GM12878 (cell line): ENCODE measurements at regions not wholly inside any gene's neighbourhood (a gene's known extent, or its start where the extent isn't known, plus 50 kb on each side); places are given as distances from the start of the nearest gene placed in this dataset.

ENCODE experiments used
- ATAC-seq: fragments of 200-7000 bp; cut with Tn5 transposase; 3 replicates; pipeline ENCODE4 v1.9.1; 2020; ENCODE audit warnings: mild to moderate bottlenecking, moderate library complexity
- BruUV-seq: library from RNA; stranded (reverse); fragments of 400-500 nt; replicated peaks from 2 replicates; lab custom pipeline; 2021; lab: Mats Ljungman, UMichigan
- CTCF ChIA-PET: fragments of 300-600 bp; sonication (Branson Sonifier 250); formaldehyde crosslinking; extraction: SDS; loops from one replicate; lab custom pipeline; 2021; ENCODE audit warnings: inconsistent platforms; lab: Yijun Ruan, JAX
- POLR2A ChIA-PET: fragments of 350-600 bp; formaldehyde crosslinking; extraction: SDS; loops from one replicate; lab custom pipeline; 2021; ENCODE audit warnings: inconsistent platforms; lab: Charles Lee
- RAD21 ChIA-PET: fragments of 300-600 bp; sonication (Branson Sonifier 250); formaldehyde crosslinking; loops from one replicate; lab custom pipeline; 2023; ENCODE audit warnings: antibody characterized with exemption; ENCODE audit not compliant: unreplicated experiment; lab: Charles Lee
- SMC1A ChIA-PET: fragments of 300-600 bp; sonication (Branson Sonifier 250); formaldehyde crosslinking; loops from one replicate; lab custom pipeline; 2023; ENCODE audit not compliant: unreplicated experiment, uncharacterized antibody; lab: Charles Lee
- DNase-seq: peaks from one replicate; pipeline ENCODE4 v3.0.0-alpha.2; 2011; ENCODE audit warnings: low read depth, low spot score
- FAIRE-seq: peaks from 3 replicates; lab custom pipeline; 2011; peaks lifted over from hg19 to GRCh38; lab: Jason Lieb, UNC
- H2AFZ ChIP-seq: 2 replicates; pipeline ENCODE4 v1.6.0; 2011; ENCODE audit warnings: low read depth, low read length, control low read depth; ENCODE audit not compliant: control insufficient read depth
- H3K27ac ChIP-seq: 2 replicates; pipeline ENCODE4 v1.5.1; 2011; ENCODE audit warnings: control low read depth; ENCODE audit not compliant: control insufficient read depth, insufficient read depth
- H3K27me3 ChIP-seq, 2 experiments: replicated peaks in 1 of 2; 2 replicates each; pipeline versions ENCODE4 v1.6.0 to v1.6.1; 2011; ENCODE audit warnings: low read length in 1 of 2; ENCODE audit not compliant: control insufficient read depth in 2 of 2, insufficient read depth in 2 of 2
- H3K36me3 ChIP-seq, 2 experiments: 2 replicates each; pipeline ENCODE4 v1.5.1; 2011; ENCODE audit warnings: low read length in 1 of 2; ENCODE audit not compliant: control insufficient read depth in 2 of 2, insufficient read depth in 2 of 2
- H3K4me1 ChIP-seq: 2 replicates; pipeline ENCODE4 v1.6.1; 2011; ENCODE audit warnings: mild to moderate bottlenecking, low read length, moderate library complexity, mixed read lengths; ENCODE audit not compliant: control insufficient read depth, insufficient read depth
- H3K4me2 ChIP-seq: 2 replicates; pipeline ENCODE4 v1.6.0; 2011; ENCODE audit warnings: control low read depth; ENCODE audit not compliant: control insufficient read depth, insufficient read depth
- H3K4me3 ChIP-seq: fragments of 200-600 bp; sonication (generic); 2 replicates; pipeline ENCODE4 v1.5.1; 2016
- H3K79me2 ChIP-seq: 2 replicates; pipeline ENCODE4 v1.6.0; 2011; ENCODE audit warnings: low read length; ENCODE audit not compliant: control insufficient read depth, insufficient read depth
- H3K9ac ChIP-seq: 2 replicates; pipeline ENCODE4 v1.8.0; 2011; ENCODE audit warnings: low read length, control low read depth, mixed read lengths; ENCODE audit not compliant: control insufficient read depth, insufficient read depth
- H3K9me3 ChIP-seq: replicated peaks from 3 replicates; pipeline ENCODE4 v1.5.1; 2011; ENCODE audit warnings: mild to moderate bottlenecking, low read length; ENCODE audit not compliant: control insufficient read depth, insufficient read depth
- H4K20me1 ChIP-seq: 2 replicates; pipeline ENCODE4 v1.6.0; 2011; ENCODE audit not compliant: control insufficient read depth, insufficient read depth
- CBX5 ChIP-seq: sonication (generic); IDR thresholded peaks from 2 replicates; pipeline ENCODE4 v1.6.1; 2016; ENCODE audit warnings: low read depth, moderate library complexity, mild to moderate bottlenecking, inconsistent platforms
- CEBPB ChIP-seq, 2 experiments: fragments of 150-350 bp in 1 of 2; IDR thresholded peaks; 2 replicates each; pipeline ENCODE4 v1.6.1; 2012 to 2014; ENCODE audit warnings: low read depth in 2 of 2, low read length in 2 of 2, borderline replicate concordance in 1 of 2, inconsistent platforms in 1 of 2
- EGR1 ChIP-seq, 2 experiments: IDR thresholded peaks; 1 replicate in 1 of 2; 2 replicates in 1 of 2; pipeline ENCODE4 v1.6.1; 2011 to 2012; ENCODE audit warnings: low read depth in 2 of 2, low read length in 2 of 2, borderline replicate concordance in 1 of 2, mild to moderate bottlenecking in 1 of 2, moderate library complexity in 1 of 2
- HDAC6 ChIP-seq: fragments of 200-600 bp; sonication (generic); IDR thresholded peaks from one replicate; pipeline ENCODE4 v1.8.0; 2017; ENCODE audit warnings: antibody characterized with exemption; ENCODE audit not compliant: unreplicated experiment
- KAT2A ChIP-seq: conservative IDR thresholded peaks from 2 replicates; pipeline ENCODE4 v1.6.1; 2011; ENCODE audit warnings: low read depth, low read length; ENCODE audit not compliant: control insufficient read depth
- PAX8 ChIP-seq: fragments of 450-650 bp; IDR thresholded peaks from 2 replicates; pipeline ENCODE4 v1.6.1; 2017; ENCODE audit warnings: mild to moderate bottlenecking, moderate library complexity
- SRF ChIP-seq, 2 experiments: IDR thresholded peaks; 2 replicates each; pipeline ENCODE4 v1.6.1; 2011; ENCODE audit warnings: low read depth in 2 of 2, low read length in 2 of 2, mild to moderate bottlenecking in 1 of 2, moderate library complexity in 1 of 2
- TCF7 ChIP-seq: IDR thresholded peaks from 2 replicates; pipeline ENCODE4 v1.6.1; 2014; ENCODE audit warnings: antibody characterized with exemption, borderline replicate concordance
- YBX1 ChIP-seq: fragments of 450-650 bp; IDR thresholded peaks from 2 replicates; pipeline ENCODE4 v1.6.1; 2016; ENCODE audit warnings: antibody characterized with exemption
- WGBS: methylation state at CpG from one replicate; pipeline ENCODE4 v1.1.6; 2016; ENCODE audit warnings: low lambda C conversion rate; ENCODE audit not compliant: insufficient replicate concordance, insufficient coverage; ENCODE audit errors: missing lambda C conversion rate; 5-methylcytosine and 5-hydroxymethylcytosine counted together
- in situ Hi-C: fragments of 300-500 bp; cut with MboI; formaldehyde crosslinking; loops from 9 replicates; pipeline ENCODE4 v1.14.3; 2018; ENCODE audit warnings: mixed read lengths
- intact Hi-C: fragments of 100-400 bp; cut with micrococcal nuclease; formaldehyde crosslinking; loops from one replicate; pipeline ENCODE4 v1.14.2; 2022; ENCODE audit not compliant: unreplicated experiment

GRCh38 chr18:10300739-10301138 lies 153.7 kb upstream of the APCDD1 start:
- POLR2A ChIA-PET: no interaction called here
- Histone ChIP-seq H4K20me1 (no peaks in the 10 kb centered on the region), H3K79me2 (no peaks in the 10 kb centered on the region), H3K4me1 (no peaks in the 10 kb centered on the region), H3K9me3 (no peaks in the 10 kb centered on the region; the same call in 2 of the 3 replicates), H3K27me3 (no peaks in the 10 kb centered on the region), H3K36me3 (no peaks in the 10 kb centered on the region), H3K27ac (no peak overlapping the region), H3K4me2 (no peak overlapping the region), H3K4me3 (no peak overlapping the region), H3K9ac (no peak overlapping the region)
- in situ Hi-C loops (loop anchor here (25.0 kb wide), 1 partner anchor 1463 kb away; no protein-coding TSS in a partner anchor), intact Hi-C loops (no loop called here)
- SMC1A ChIA-PET: interaction anchor here (0.6 to 1.2 kb wide), 2 partner anchors 180 to 216 kb away, joined by 3 read pairs; no protein-coding TSS in a partner anchor
- 26% methylated on average over 7 of the region's 7 CpGs for WGBS
- CTCF ChIA-PET: no interaction called here
- RAD21 ChIA-PET: no interaction called here
- FAIRE-seq (no peak), DNase-seq (no peak)
- no TSS peak for BruUV-seq
- TF ChIP-seq CEBPB (IDR thresholded peaks at IDR 0.05; ENCODE audit: borderline replicate concordance in 1 of 2, low read depth in 2 of 2, low read length in 2 of 2) (no peak), PAX8 (no peak), HDAC6 (no peak), TCF7 (no peak), YBX1 (no peak), CBX5 (no peak), KAT2A (no peak), SRF (IDR thresholded peaks at IDR 0.05; ENCODE audit: low read depth in 2 of 2, low read length in 2 of 2) (no peak), EGR1 (IDR thresholded peaks at IDR 0.05; ENCODE audit: borderline replicate concordance in 1 of 2, low read depth in 2 of 2, low read length in 2 of 2) (no peak)
- TF ChIP-seq, all 136 proteins: peak for 0
- H2AFZ ChIP-seq: no peak overlapping the region
- no peak for ATAC-seq
